Hindlimb muscle (tissue), 1 donor: ENCODE measurements at regions not wholly inside any gene's neighbourhood (a gene's known extent, or its start where the extent isn't known, plus 50 kb on each side); places are given as distances from the start of the nearest gene placed in this dataset.
"Not testable (repeated sequence)": the region's sequence is repeated elsewhere in the genome, so short reads cannot be mapped to it uniquely, and the experiment has no call there.

ENCODE experiments used
- DNase-seq: peaks from one replicate; pipeline ENCODE4 v3.0.0-alpha.2; 2013

GRCh38 chrX:104513162-104513561, 52.8 kb upstream of the IL1RAPL2 start:
- no peak for DNase-seq

GRCh38 chrX:104510801-104511200, 55.2 kb upstream of the IL1RAPL2 start:
- no peak for DNase-seq

GRCh38 chrX:104502460-104502859, 63.5 kb upstream of the IL1RAPL2 start:
- DNase-seq: no peak

- DNase-seq: no peak
Observed at GRCh38 chrX:104488811-104489210, 77.2 kb upstream of the IL1RAPL2 start.

- no peak for DNase-seq
Observed at GRCh38 chrX:104486691-104487090, 79.3 kb upstream of the IL1RAPL2 start.

DNA sequence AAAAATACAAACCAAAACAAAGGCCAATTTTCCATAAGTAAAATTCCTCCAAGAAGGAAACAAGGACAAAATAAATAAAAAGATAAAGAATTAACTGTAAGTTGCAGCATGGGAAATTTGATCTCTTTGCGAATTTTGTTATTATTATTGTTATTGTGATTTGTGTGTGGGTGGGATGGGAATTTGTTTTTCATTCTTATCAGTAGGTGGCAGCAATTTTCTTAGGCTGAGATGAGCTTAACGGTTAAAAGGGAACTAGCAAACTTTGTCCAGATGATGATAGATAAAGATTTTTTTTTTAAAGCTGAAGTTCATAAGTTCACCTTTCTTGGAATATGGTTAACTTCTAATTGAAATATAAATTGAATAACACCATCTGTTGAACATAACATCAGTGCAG, 83.2 kb upstream of the IL1RAPL2 start:
- DNase-seq: no peak

DNA sequence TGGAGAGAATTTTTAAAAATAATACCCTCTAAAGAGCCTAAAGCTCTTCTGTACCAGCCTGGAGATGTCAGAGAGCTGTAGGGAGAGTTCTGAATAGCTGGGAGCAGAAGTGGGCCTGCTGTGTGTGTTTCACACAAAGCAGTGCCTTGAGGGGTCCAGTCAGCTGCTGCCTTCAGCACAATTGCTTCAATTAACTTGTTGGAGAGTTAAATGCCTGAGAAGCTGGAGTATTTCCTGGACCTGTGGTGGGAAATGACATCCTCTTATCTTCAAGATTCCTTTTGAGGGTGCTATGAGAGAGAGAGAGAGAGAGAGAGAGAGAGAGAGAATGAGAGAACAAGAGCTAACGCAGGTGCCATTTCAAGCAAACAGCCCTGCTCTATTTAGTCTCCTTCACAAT, 96.2 kb upstream of the IL1RAPL2 start:
- no peak for DNase-seq

- DNase-seq: no peak
Observed at GRCh38 chrX:104459796-104460195, 106.2 kb upstream of the IL1RAPL2 start.

- DNase-seq: not testable (repeated sequence)
Observed at GRCh38 chrX:104457130-104457529, 108.9 kb upstream of the IL1RAPL2 start.

- DNase-seq: no peak
Observed at GRCh38 chrX:104450316-104450715, 115.7 kb upstream of the IL1RAPL2 start.

GRCh38 chrX:104445591-104445990, 120.4 kb upstream of the IL1RAPL2 start:
- DNase-seq: no peak

DNA sequence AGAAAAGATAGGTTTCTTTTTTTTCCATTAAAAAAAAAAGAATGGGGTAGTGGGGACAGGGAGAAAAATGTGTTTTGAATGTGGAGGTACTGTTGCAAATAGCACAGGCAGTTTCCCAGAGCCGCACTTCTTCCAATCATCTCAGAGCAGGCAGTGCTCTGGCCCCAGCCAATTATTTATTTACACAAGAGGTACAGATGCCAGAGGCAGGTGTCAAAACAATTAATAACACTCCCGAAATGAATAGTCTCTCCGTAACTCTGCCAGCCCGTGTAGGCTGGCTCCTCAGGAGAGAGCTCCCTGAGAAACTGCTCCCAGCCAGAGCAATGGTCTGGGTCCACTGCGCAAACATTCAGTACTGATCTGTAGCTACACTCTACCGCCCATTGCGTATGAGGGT, 130.8 kb upstream of the IL1RAPL2 start:
- DNase-seq: no peak

GRCh38 chrX:104432321-104432720, 133.7 kb upstream of the IL1RAPL2 start:
- no peak for DNase-seq

DNA sequence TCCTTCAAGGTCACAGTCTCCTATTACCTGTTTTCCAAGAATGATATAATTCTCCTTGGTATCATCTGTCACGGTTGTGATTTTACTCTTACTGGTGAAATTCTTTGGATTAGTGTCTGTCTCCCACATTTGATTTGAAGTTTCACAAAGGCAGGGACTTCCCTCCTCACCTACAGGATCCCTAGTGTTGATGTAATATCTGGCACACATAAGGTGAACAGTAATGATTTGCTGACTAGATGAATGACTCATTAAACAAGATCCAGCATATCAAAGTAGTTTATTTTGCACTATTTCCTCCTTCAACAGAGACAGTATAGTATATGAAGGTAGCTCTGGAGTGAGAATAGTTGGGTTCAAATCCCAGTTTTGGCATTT, 135.3 kb upstream of the IL1RAPL2 start:
- no peak for DNase-seq

GRCh38 chrX:104430072-104430741, 135.8 kb upstream of the IL1RAPL2 start:
- DNase-seq: no peak

- no peak for DNase-seq
Observed at GRCh38 chrX:104428231-104428630, 137.8 kb upstream of the IL1RAPL2 start.

DNA sequence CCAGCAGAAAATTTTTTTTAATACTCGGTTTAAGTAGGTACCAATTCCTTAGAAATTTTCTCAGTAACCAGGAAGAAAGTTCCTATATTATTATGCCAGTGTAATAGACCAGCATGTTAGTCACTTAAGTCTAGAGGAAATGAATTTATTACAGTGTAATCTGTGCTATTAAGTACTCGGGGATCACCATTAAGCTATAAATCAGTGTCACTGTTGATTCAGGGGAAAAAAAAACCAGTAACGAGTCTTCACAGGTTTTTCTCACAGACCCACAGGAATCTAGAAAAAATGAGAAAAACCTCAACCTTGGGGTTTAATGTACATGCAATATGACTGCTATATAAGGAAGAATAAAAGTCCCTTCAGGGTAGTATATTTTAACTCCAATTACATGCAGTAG, 138.3 kb upstream of the IL1RAPL2 start:
- no peak for DNase-seq

GRCh38 chrX:104427073-104427472, 138.9 kb upstream of the IL1RAPL2 start:
- no peak for DNase-seq

DNA sequence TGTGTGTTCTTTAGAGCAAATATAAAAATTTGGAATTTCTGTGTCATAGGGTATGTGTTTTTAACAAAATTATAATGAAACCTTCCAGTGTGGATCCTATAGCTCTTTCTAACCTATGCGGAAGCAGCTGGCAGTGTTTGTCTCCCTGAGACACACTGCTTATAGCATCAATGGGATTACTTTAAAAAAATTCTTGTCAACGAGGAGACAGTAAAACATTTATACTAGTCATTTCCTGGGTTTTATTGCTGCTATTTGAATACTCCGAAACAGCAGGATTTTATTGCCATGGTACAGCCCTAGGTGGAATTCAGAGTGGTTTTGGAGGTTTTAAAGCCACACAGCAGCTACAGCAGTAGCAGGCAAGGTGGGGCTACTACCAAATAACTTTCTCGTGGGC, 145.1 kb upstream of the IL1RAPL2 start:
- DNase-seq: no peak

DNA sequence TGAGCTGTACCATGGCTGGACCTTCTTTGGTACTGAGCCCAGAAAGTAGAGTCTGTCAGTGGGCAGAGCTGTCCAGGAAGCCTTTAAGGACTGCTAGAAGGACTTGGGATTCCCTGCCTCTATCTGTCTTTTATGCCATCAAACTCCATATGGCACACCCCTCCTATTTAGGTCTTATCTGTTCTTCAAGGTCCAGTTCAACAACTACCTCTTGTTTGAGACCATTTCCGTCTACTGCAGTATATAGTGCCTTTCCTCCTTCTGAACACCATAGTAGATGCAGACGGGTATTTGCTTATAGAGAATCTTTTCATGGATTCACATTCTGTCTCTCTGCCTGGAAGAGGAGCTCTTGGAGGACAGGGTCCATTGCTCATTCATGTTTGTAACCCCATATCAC, 146.1 kb upstream of the IL1RAPL2 start:
- DNase-seq: no peak

GRCh38 chrX:104419211-104419610, 146.8 kb upstream of the IL1RAPL2 start:
- no peak for DNase-seq

GRCh38 chrX:104411800-104412199, 154.2 kb upstream of the IL1RAPL2 start:
- no peak for DNase-seq

DNA sequence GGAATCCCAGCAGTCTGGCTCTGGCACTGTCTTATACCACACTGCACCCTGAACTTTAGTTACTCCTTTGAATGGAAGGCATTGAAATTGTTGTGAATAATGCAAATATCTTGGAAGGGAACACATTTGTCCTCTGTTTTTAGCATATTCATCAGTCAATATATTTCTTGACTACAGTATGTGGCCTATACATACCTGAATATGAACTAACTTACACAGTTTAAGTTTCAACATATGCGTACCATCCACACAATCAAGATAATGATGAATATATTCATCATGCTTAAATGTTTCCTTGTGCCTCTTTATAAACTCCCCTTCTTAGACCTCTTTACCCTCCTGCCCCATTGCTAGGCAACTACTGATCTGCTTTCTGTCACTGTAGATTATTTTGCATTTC, 145.7 kb upstream of the ESX1 start:
- no peak for DNase-seq

DNA sequence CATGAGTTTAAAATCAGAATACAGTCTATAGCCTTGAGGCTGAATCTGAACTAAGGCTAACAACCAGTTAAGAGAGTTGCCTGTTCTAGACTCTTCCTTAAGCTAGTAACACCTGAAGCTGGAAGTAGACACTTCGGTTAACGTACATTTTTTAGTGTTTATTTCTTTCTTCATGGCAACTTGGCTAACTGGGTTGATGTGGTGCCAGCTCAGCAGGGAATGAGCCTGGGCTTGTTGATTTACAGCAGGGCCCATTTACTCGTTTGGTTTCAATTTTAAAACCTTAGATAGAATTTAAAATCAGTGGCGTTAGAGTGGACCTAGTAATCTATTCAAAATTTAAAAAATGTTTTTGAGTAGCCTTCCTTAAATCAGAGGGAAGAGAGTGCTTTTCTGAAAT, 137.6 kb upstream of the ESX1 start:
- DNase-seq: no peak

DNA sequence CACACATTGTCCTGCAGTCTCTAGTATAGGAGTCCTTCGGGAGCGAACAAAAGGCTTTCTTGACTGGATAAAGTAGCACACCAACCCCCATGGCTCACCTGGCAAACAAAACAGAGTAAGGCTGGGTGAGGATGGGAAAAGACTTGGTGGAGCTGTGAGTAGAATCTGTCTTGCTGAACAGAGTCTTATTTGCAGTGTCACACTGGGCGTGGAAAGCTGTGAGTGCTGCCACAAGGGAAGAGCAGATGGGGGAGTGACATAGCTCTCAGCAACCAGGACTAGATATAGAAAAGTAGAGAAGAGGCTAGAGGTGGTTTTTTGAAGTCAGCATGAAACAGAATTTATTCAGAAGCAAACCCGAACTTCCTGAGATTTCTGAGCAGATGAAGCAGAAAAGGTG, 137.2 kb upstream of the ESX1 start:
- no peak for DNase-seq
